HG02678 (cell line): ENCODE measurements at regions not wholly inside any gene's neighbourhood (a gene's known extent, or its start where the extent isn't known, plus 50 kb on each side); places are given as distances from the start of the nearest gene placed in this dataset.
A peak's percentile ranks its signal among the peaks of the same experiment; 100 is the strongest.

Experiments used
- ATAC-seq: cut with Tn5 transposase; IDR thresholded peaks from one replicate; pipeline ENCODE4 v1.9.1; 2021; ENCODE audit warnings: mild to moderate bottlenecking, moderate library complexity; ENCODE audit not compliant: unreplicated experiment

DNA sequence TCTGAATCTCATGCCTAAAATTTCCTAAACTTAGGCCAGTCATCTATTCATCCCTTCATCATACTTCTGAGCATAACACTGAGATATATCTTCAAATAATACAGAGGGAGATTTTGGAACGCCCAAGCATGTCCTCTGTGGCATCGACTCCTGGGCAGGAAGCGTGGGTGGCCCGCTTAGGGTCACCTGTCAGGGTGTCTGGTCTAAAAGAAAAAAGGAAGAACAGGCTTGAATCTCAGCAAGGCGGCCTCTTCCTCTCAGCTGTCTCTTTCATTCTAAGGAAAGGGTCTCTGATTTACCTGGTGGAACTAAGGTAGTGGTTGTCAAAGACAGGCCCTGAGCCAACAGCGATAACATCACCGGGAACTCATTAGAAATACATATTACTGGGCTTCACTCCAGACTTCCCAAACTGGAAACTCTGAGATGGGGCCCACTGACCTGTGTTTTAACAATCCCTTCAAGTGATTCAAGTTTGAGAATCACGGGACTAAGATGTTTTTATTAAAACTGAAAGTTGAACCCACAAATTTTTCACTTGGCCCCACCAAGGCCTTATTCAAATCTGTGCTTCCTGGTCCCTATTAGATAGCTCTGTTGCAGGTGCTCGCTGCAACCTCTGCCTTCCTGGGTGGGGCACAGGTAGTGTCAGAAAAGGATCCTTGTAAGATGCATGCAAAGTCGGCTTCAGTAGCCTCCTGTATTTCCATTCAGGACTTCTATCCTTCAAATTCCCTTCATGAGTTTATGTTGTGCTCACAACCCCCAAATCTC lies 162.3 kb upstream of the CCDC68 start:
- peak; percentile 83 for ATAC-seq

GRCh38 chr18:55120896-55121295 lies 161.6 kb upstream of the CCDC68 start:
- no peak for ATAC-seq

DNA sequence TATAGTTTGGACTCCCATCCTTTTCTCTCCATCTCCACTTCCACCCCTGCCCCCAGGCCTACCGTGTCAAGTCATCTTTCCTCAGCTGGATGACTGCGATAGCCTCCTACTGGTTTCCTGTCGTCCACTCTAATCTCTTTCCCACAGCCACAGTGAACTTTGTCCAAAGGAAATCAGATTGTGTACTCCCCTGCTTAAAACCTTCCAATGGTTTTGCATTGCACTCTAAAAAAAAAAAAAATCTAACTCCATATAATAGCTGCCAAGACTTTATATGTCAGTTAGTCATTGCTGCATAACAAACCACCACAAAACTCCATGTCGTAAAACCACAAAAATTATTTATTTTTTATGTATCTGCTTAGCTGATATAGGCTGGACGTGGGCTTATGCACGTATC lies 160.2 kb upstream of the CCDC68 start:
- ATAC-seq = no peak

DNA sequence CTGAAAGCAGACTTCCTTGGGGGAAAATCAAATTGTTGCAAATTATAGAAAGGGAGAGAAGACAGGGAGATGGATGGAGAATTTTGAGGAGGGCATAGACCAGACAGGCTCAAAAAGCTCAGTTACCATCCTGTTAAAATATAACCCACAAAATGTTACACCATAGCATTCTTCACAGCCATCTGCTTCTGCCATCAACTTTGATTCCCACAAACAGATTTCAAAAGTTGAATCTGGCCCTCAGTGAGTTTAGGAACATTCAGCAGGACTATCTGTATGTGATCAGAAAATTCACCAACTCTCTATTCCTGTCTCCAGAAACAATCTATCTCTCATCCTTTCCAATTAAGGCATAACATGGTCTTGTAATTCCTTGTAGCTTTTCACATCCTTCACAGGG lies 159.8 kb upstream of the CCDC68 start:
- ATAC-seq = no peak

- ATAC-seq = no peak
Measured at GRCh38 chr18:55116863-55117262, 157.6 kb upstream of the CCDC68 start.

- no peak for ATAC-seq
Measured at GRCh38 chr18:55115606-55116005, 156.3 kb upstream of the CCDC68 start.

- ATAC-seq = no peak
Measured at GRCh38 chr18:55114876-55115275, 155.6 kb upstream of the CCDC68 start.

DNA sequence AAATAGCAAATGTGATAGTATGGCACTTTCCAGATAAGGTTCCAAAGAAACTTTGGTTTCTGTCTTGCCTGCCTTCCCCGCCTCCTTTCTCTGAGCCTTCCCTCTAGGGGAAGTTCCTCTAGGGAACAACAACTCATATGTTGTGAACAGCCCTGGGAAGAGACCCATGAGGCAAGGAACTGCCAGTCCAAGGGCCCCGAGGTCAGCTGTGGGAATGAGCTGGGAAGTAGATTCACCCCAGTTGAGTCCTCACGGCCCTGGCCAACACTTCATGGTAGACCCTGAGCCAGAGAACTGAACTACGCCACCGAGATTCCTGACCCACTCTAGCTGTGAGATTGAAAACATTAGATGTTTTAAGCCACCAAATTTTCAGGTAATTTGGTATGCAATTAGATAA lies 154.5 kb upstream of the CCDC68 start:
- ATAC-seq = no peak

DNA sequence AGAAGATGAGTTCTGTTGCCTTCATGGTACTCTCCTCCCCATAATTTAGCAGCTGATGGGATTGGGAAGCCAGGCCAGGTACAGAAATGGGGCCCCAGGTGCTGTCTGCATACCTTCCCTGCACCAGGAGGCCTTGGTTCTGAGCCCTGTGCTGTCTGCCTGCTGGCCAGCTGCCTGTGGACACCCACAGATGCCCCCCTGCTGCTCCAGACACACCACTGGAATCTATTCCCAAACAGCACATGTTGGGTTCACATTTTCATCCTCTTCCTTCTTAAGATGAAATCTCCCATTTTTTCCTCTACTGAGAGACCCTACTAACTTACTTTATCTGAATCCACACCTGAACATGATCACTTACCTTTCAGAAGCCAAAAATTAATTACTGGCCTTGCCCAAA lies 152.0 kb upstream of the CCDC68 start:
- no peak for ATAC-seq

- ATAC-seq = no peak
Measured at GRCh38 chr18:55110436-55110835, 151.2 kb upstream of the CCDC68 start.

- ATAC-seq = no peak
Measured at GRCh38 chr18:55109818-55110414, 150.7 kb upstream of the CCDC68 start.

DNA sequence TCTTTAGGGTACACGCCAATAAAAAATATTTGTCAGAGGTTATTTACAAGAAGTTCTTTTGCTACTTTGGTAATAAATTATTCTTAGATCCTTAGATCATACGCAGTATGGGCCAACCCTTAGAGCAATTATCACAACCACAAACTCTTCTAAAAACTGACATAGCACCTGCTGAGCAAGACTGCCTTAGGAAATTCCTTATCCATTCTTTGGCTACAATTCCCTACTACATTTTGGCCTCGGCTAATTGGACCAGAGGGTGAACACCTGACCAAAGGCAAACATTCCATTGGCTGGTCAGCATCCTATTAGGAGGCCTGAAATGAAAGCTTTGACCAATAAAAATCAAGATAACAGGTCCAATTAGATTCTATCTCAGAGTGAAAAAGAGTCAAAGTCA lies 147.6 kb upstream of the CCDC68 start:
- ATAC-seq = no peak

GRCh38 chr18:55106466-55106865 lies 147.2 kb upstream of the CCDC68 start:
- peak; percentile 45 for ATAC-seq

DNA sequence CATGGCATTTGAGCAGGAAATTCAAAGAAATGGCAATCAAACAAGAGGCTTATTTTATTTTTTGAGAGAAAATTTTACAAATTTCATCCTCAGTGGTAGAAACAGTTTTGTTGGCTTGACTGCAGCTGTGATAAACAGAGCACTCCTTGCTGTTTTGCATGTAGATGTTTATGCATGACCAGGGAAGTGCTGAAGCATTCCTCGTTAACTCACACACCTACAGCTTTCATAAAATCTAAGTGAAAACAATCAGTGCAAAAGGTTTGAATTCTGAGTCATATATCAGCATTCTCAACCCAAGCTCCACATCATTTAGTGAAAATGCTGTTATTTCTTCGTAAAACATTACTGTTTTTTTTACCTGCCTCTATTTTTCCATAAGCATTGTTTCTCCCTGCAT lies 146.6 kb upstream of the CCDC68 start:
- no peak for ATAC-seq

DNA sequence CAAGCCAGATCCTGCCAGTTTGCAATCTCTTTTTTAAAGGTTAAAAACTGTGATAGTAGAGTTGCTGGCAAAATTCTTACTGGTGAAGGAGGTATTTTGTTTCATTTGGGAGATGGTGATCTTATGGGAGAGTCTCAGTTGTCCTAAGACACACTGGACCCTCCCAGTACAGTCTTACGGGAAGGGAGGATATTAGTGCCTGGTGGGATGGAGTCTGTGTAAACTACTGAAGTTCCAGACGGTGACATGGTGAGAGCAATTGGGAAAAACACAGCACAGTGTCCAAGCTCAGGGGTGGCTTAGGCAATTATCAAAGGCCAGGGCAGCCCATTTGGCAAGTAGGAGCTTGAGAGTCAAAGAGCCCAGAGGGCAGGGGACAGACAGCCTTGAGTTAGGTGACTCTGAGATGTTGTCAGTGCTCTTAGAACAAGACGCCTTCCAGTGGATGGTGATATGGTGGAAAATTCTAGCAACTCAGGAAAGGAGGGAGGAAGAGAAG lies 143.7 kb upstream of the CCDC68 start:
- ATAC-seq = no peak

GRCh38 chr18:55102501-55102900 lies 143.2 kb upstream of the CCDC68 start:
- no peak for ATAC-seq

GRCh38 chr18:55101458-55101824 lies 142.2 kb upstream of the CCDC68 start:
- ATAC-seq = no peak

GRCh38 chr18:55100817-55101457 lies 141.7 kb upstream of the CCDC68 start:
- ATAC-seq = no peak

DNA sequence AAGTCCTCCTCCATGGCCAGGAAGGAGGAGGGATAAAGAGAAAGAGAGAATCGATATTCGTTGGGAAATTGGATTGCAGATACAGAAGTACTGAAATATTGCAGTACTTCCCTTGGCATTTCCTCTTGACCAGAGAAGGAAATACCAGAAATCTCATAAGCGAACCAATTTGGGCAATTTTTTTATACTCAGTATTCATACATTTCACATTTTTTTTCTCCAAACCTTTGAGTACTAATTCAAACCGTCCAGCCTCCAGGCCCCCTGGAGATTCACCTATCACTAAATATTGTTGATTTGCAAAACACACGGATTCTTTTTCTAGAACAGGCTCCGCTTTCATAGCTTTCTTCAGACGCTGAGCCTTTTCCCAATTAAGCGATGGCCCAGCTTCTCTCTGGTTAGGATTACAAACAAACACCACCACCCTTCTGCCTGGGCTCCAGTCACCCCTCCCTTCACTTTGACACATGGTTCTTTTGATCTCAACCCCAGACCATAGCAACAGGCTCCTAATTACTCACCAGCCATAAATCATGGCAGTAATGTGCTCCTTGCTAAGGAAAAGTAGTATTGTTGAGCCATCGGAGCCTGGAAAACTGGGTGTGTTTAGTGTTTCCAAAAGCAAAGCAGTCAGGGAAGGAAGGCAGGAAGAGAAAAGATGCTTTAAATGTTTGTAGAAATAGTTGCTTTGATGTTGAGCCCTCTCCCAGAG lies 138.4 kb upstream of the CCDC68 start:
- no peak for ATAC-seq

- ATAC-seq = peak; percentile 72
Measured at GRCh38 chr18:55096263-55096951, 137.1 kb upstream of the CCDC68 start.

DNA sequence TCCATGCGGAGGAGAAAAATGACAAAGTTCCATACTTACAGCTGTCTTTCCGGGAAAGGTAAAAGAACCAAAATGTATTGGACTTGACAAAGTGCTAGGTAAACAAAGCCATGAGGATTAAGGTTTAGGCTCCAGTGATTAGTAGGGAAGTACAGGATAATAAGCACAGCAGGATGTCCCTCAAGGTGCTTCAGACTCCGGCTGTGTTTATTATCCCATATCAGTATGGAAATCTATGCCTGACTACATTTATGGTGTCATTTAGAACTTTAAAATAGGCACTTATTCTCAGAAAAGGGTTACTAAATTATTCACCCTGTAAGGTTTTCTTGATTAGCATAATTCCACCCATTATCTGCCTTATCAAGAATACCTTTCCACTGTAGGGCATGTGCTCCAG lies 136.3 kb upstream of the CCDC68 start:
- ATAC-seq = no peak
